ENCODE measurements at regions not wholly inside any gene's neighbourhood (a gene's known extent, or its start where the extent isn't known, plus 50 kb on each side); places are given as distances from the start of the nearest gene placed in this dataset.

- TF ChIP-seq CTCF (conservative IDR thresholded peaks at IDR 0.05; ENCODE audit: low read depth, low read length), result no peak
- no peak for TF ChIP-seq EZH2 (IDR thresholded peaks at IDR 0.05; ENCODE audit: low read length, unreplicated experiment)
- no peak for TF ChIP-seq EZH2phosphoT487 (IDR thresholded peaks at IDR 0.05; ENCODE audit: borderline replicate concordance, low read length)
Measured at GRCh38 chr4:149187726-149188125, 627.9 kb downstream of the IQCM start.

All from PC-3 (cell line).